Activated naive CD8-positive, alpha-beta T cell treated with anti-CD3 and anti-CD28 coated beads, Interleukin-2, amount 10 ng/mL, durations not matched to agents 7 days and 5 days (primary cell): ENCODE measurements at regions not wholly inside any gene's neighbourhood (a gene's known extent, or its start where the extent isn't known, plus 50 kb on each side); places are given as distances from the start of the nearest gene placed in this dataset.
"Not testable (repeated sequence)": the region's sequence is repeated elsewhere in the genome, so short reads cannot be mapped to it uniquely, and the experiment has no call there.

Source experiments
- ATAC-seq: fragments of 150-1000 bp; cut with Tn5 transposase; one replicate; pipeline ENCODE4 v1.10.0; 2021; ENCODE audit warnings: low read depth, moderate library complexity
- POLR2A ChIA-PET: fragments of 350-600 bp; sonication (Branson Sonifier 250); formaldehyde crosslinking; loops from one replicate; lab custom pipeline; 2021; ENCODE audit warnings: antibody characterized with exemption; lab: Charles Lee
- DNase-seq: peaks from one replicate; pipeline ENCODE4 v3.0.0; 2021
- H3K27ac Mint-ChIP-seq: one replicate; pipeline ENCODE4 v1.8.0; 2022; ENCODE audit warnings: mild to moderate bottlenecking, mixed read lengths
- H3K27me3 Mint-ChIP-seq: one replicate; pipeline ENCODE4 v1.8.0; 2022; ENCODE audit warnings: mild to moderate bottlenecking, moderate library complexity, mixed read lengths
- H3K36me3 Mint-ChIP-seq: one replicate; pipeline ENCODE4 v1.8.0; 2021; ENCODE audit warnings: mild to moderate bottlenecking, mixed read lengths
- H3K4me1 Mint-ChIP-seq: one replicate; pipeline ENCODE4 v1.8.0; 2021; ENCODE audit warnings: mixed read lengths
- H3K4me3 Mint-ChIP-seq: one replicate; pipeline ENCODE4 v1.8.0; 2022; ENCODE audit warnings: mild to moderate bottlenecking, moderate library complexity, mixed read lengths
- H3K9me3 Mint-ChIP-seq: one replicate; pipeline ENCODE4 v1.8.0; 2021; ENCODE audit warnings: mixed read lengths

- Mint-ChIP-seq H3K4me3 (no peak overlapping the region), H3K9me3 (no peaks in the 10 kb centered on the region), H3K36me3 (no peaks in the 10 kb centered on the region), H3K27ac (no peak overlapping the region), H3K4me1 (no peaks in the 10 kb centered on the region), H3K27me3 (peaks cover 2% of the 10 kb centered on the region)
- no peak for ATAC-seq
- POLR2A ChIA-PET, result no interaction called here
- DNase-seq, result no peak
Observed at GRCh38 chr13:110061270-110061669, 245.7 kb downstream of the COL4A1 start.

- Mint-ChIP-seq H3K9me3 (peaks cover 2% of the 10 kb centered on the region), H3K27me3 (no peaks in the 10 kb centered on the region), H3K27ac (no peak overlapping the region), H3K4me3 (no peak overlapping the region), H3K36me3 (no peaks in the 10 kb centered on the region), H3K4me1 (peaks cover 6% of the 10 kb centered on the region)
- DNase-seq (no peak), ATAC-seq (no peak)
- POLR2A ChIA-PET, result no interaction called here
Observed at GRCh38 chr13:110057052-110057451, 249.9 kb downstream of the COL4A1 start.

- no peaks in the 10 kb centered on the region for H3K27me3 Mint-ChIP-seq
- peaks cover 2% of the 10 kb centered on the region for H3K9me3 Mint-ChIP-seq
- H3K4me1 Mint-ChIP-seq, result peaks cover 6% of the 10 kb centered on the region
- no peaks in the 10 kb centered on the region for H3K36me3 Mint-ChIP-seq
- no peak for DNase-seq
- H3K4me3 Mint-ChIP-seq, result no peak overlapping the region
- H3K27ac Mint-ChIP-seq, result no peak overlapping the region
- POLR2A ChIA-PET, result no interaction called here
- no peak for ATAC-seq
Observed at GRCh38 chr13:110056640-110057039, 250.3 kb downstream of the COL4A1 start.

- DNase-seq (no peak), ATAC-seq (no peak)
- H3K27ac Mint-ChIP-seq, result no peak overlapping the region
- H3K4me3 Mint-ChIP-seq, result no peak overlapping the region
- no peaks in the 10 kb centered on the region for H3K27me3 Mint-ChIP-seq
- no peaks in the 10 kb centered on the region for H3K36me3 Mint-ChIP-seq
- peaks cover 6% of the 10 kb centered on the region for H3K4me1 Mint-ChIP-seq
- H3K9me3 Mint-ChIP-seq, result peaks cover 2% of the 10 kb centered on the region
- POLR2A ChIA-PET, result no interaction called here
Observed at GRCh38 chr13:110055089-110055488, 251.9 kb downstream of the COL4A1 start.

- no peak overlapping the region for H3K4me3 Mint-ChIP-seq
- peaks cover 6% of the 10 kb centered on the region for H3K4me1 Mint-ChIP-seq
- no peaks in the 10 kb centered on the region for H3K27me3 Mint-ChIP-seq
- H3K27ac Mint-ChIP-seq, result no peak overlapping the region
- DNase-seq, result no peak
- no peak for ATAC-seq
- H3K9me3 Mint-ChIP-seq, result peaks cover 2% of the 10 kb centered on the region
- POLR2A ChIA-PET, result no interaction called here
- H3K36me3 Mint-ChIP-seq, result no peaks in the 10 kb centered on the region
Observed at GRCh38 chr13:110054041-110054440, 252.9 kb downstream of the COL4A1 start.

GRCh38 chr13:110047496-110047895 lies 259.5 kb downstream of the COL4A1 start:
- Mint-ChIP-seq H3K27me3 (peaks cover 4% of the 10 kb centered on the region), H3K27ac (no peak overlapping the region), H3K9me3 (no peaks in the 10 kb centered on the region), H3K4me3 (no peak overlapping the region), H3K36me3 (no peaks in the 10 kb centered on the region), H3K4me1 (no peaks in the 10 kb centered on the region)
- ATAC-seq, result no peak
- no peak for DNase-seq
- POLR2A ChIA-PET, result no interaction called here

GRCh38 chr13:110046811-110047210 lies 260.1 kb downstream of the COL4A1 start:
- peaks cover 4% of the 10 kb centered on the region for H3K27me3 Mint-ChIP-seq
- POLR2A ChIA-PET, result no interaction called here
- no peak overlapping the region for H3K4me3 Mint-ChIP-seq

GRCh38 chr13:110045919-110046318 lies 259.5 kb upstream of the IRS2 start:
- H3K27me3 Mint-ChIP-seq, result peaks cover 4% of the 10 kb centered on the region
- POLR2A ChIA-PET, result no interaction called here
- DNase-seq (no peak), ATAC-seq (no peak)
- no peak overlapping the region for H3K4me3 Mint-ChIP-seq
- H3K4me1 Mint-ChIP-seq, result no peaks in the 10 kb centered on the region
- no peak overlapping the region for H3K27ac Mint-ChIP-seq
- peaks cover 1% of the 10 kb centered on the region for H3K9me3 Mint-ChIP-seq
- no peaks in the 10 kb centered on the region for H3K36me3 Mint-ChIP-seq

More at GRCh38 chr13:110046811-110047210, 260.1 kb downstream of the COL4A1 start:
- ATAC-seq (no peak), DNase-seq (no peak)
- H3K27ac Mint-ChIP-seq, result no peak overlapping the region
- no peaks in the 10 kb centered on the region for H3K4me1 Mint-ChIP-seq
- H3K36me3 Mint-ChIP-seq, result no peaks in the 10 kb centered on the region
- peaks cover 1% of the 10 kb centered on the region for H3K9me3 Mint-ChIP-seq

GRCh38 chr13:110045202-110045601 lies 258.8 kb upstream of the IRS2 start:
- H3K4me1 Mint-ChIP-seq, result no peaks in the 10 kb centered on the region
- ATAC-seq, result no peak
- peaks cover 4% of the 10 kb centered on the region for H3K27me3 Mint-ChIP-seq
- H3K27ac Mint-ChIP-seq, result no peak overlapping the region
- POLR2A ChIA-PET, result no interaction called here
- H3K9me3 Mint-ChIP-seq, result peaks cover 1% of the 10 kb centered on the region
- H3K4me3 Mint-ChIP-seq, result no peak overlapping the region
- no peaks in the 10 kb centered on the region for H3K36me3 Mint-ChIP-seq
- DNase-seq, result no peak

GRCh38 chr13:110044551-110045111 lies 258.2 kb upstream of the IRS2 start:
- no peak for ATAC-seq
- no peak for DNase-seq
- Mint-ChIP-seq H3K9me3 (peaks cover 1% of the 10 kb centered on the region), H3K27me3 (peaks cover 4% of the 10 kb centered on the region), H3K27ac (no peak overlapping the region), H3K4me3 (no peak overlapping the region), H3K36me3 (no peaks in the 10 kb centered on the region), H3K4me1 (no peaks in the 10 kb centered on the region)
- POLR2A ChIA-PET, result no interaction called here

GRCh38 chr13:110042253-110042950 lies 256.0 kb upstream of the IRS2 start:
- Mint-ChIP-seq H3K36me3 (no peaks in the 10 kb centered on the region), H3K4me3 (no peak overlapping the region), H3K9me3 (peaks cover 1% of the 10 kb centered on the region), H3K27me3 (peaks cover 4% of the 10 kb centered on the region), H3K4me1 (no peaks in the 10 kb centered on the region), H3K27ac (no peak overlapping the region)
- POLR2A ChIA-PET, result no interaction called here
- ATAC-seq (no peak), DNase-seq (no peak)

- H3K36me3 Mint-ChIP-seq, H3K9me3 Mint-ChIP-seq, H3K27me3 Mint-ChIP-seq, POLR2A ChIA-PET, DNase-seq, ATAC-seq, H3K27ac Mint-ChIP-seq, H3K4me1 Mint-ChIP-seq, H3K4me3 Mint-ChIP-seq: not testable (repeated sequence)
Observed at GRCh38 chr13:110041638-110042037, 255.3 kb upstream of the IRS2 start.

- Mint-ChIP-seq H3K27me3 (no peaks in the 10 kb centered on the region), H3K27ac (no peak overlapping the region), H3K36me3 (no peaks in the 10 kb centered on the region), H3K4me1 (no peaks in the 10 kb centered on the region), H3K9me3 (peaks cover 1% of the 10 kb centered on the region), H3K4me3 (no peak overlapping the region)
- no peak for ATAC-seq
- POLR2A ChIA-PET, result no interaction called here
- no peak for DNase-seq
Observed at GRCh38 chr13:110037925-110038573, 251.7 kb upstream of the IRS2 start.

GRCh38 chr13:110036060-110036459 lies 249.7 kb upstream of the IRS2 start:
- Mint-ChIP-seq H3K27me3 (no peaks in the 10 kb centered on the region), H3K4me1 (no peaks in the 10 kb centered on the region)

More at GRCh38 chr13:110036060-110036459, 249.7 kb upstream of the IRS2 start:
- no peaks in the 10 kb centered on the region for H3K9me3 Mint-ChIP-seq
- DNase-seq (no peak), ATAC-seq (no peak)
- POLR2A ChIA-PET, result no interaction called here
- no peaks in the 10 kb centered on the region for H3K36me3 Mint-ChIP-seq
- H3K4me3 Mint-ChIP-seq, result no peak overlapping the region
- H3K27ac Mint-ChIP-seq, result no peak overlapping the region
